ENCODE measurements at regions not wholly inside any gene's neighbourhood (a gene's known extent, or its start where the extent isn't known, plus 50 kb on each side); places are given as distances from the start of the nearest gene placed in this dataset.

- Histone ChIP-seq H3K36me3 (ENCODE audit: control insufficient read depth in 2 of 3, insufficient read depth in 3 of 3, low read length in 3 of 3) (no peaks in the 10 kb centered on the region), H3K9ac (ENCODE audit: low read length in 3 of 3) (no peak overlapping the region), H3K4me3 (ENCODE audit: low read length in 3 of 3) (no peak overlapping the region), H3K9me3 (ENCODE audit: control insufficient read depth in 2 of 3, insufficient read depth in 1 of 3, low read length in 3 of 3) (no peaks in the 10 kb centered on the region), H3K27me3 (ENCODE audit: control insufficient read depth, insufficient read depth, low read length) (no peaks in the 10 kb centered on the region), H3K27ac (ENCODE audit: low read depth in 2 of 2, low read length in 2 of 2) (no peak overlapping the region), H3K4me1 (ENCODE audit: control insufficient read depth in 2 of 3, insufficient read depth in 2 of 3, low read depth in 1 of 3, low read length in 3 of 3) (no peaks in the 10 kb centered on the region)
- intact Hi-C loops (cut with DNase I) = no loop called here
- FAIRE-seq (no peak), DNase-seq (no peak)
- no peak for TF ChIP-seq CTCF (IDR thresholded peaks at IDR 0.05; ENCODE audit: borderline replicate concordance, extremely low read depth, insufficient read depth)
These were observed 169.6 kb upstream of the GMDS start for GRCh38 chr6:2414885-2415547.

DNA sequence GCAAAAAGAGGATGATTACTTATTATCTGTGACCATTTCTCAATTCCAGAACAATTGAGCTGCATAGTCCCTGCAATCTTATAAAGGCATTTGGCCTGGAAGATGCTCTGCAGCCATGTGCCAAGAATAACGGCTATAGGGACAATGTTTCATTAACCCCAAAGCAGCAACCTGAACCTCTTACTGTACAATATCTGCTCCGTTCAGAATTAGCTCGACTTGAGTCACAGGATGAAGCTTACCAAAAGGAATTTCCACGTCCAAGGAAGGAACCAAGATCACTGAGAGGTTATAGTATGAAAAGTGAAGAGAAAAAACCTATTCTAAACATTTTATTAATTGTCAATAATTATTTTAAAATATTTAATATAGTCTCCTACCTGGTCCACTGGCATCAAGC lies 167.3 kb upstream of the GMDS start:
- Histone ChIP-seq H3K9me3 (ENCODE audit: control insufficient read depth in 2 of 3, insufficient read depth in 1 of 3, low read length in 3 of 3) (no peaks in the 10 kb centered on the region), H3K27me3 (ENCODE audit: control insufficient read depth, insufficient read depth, low read length) (no peaks in the 10 kb centered on the region), H3K27ac (ENCODE audit: low read depth in 2 of 2, low read length in 2 of 2) (no peak overlapping the region), H3K9ac (ENCODE audit: low read length in 3 of 3) (no peak overlapping the region), H3K36me3 (ENCODE audit: control insufficient read depth in 2 of 3, insufficient read depth in 3 of 3, low read length in 3 of 3) (no peaks in the 10 kb centered on the region), H3K4me1 (ENCODE audit: control insufficient read depth in 2 of 3, insufficient read depth in 2 of 3, low read depth in 1 of 3, low read length in 3 of 3) (no peaks in the 10 kb centered on the region), H3K4me3 (ENCODE audit: low read length in 3 of 3) (no peak overlapping the region)
- DNase-seq (no peak), FAIRE-seq (no peak)
- intact Hi-C loops (cut with DNase I) = no loop called here
- TF ChIP-seq CTCF (IDR thresholded peaks at IDR 0.05; ENCODE audit: borderline replicate concordance, extremely low read depth, insufficient read depth) = no peak

- Histone ChIP-seq H3K27ac (ENCODE audit: low read depth in 2 of 2, low read length in 2 of 2) (no peak overlapping the region), H3K9me3 (ENCODE audit: control insufficient read depth in 2 of 3, insufficient read depth in 1 of 3, low read length in 3 of 3) (no peaks in the 10 kb centered on the region), H3K4me3 (ENCODE audit: low read length in 3 of 3) (no peak overlapping the region), H3K36me3 (ENCODE audit: control insufficient read depth in 2 of 3, insufficient read depth in 3 of 3, low read length in 3 of 3) (no peaks in the 10 kb centered on the region), H3K4me1 (ENCODE audit: control insufficient read depth in 2 of 3, insufficient read depth in 2 of 3, low read depth in 1 of 3, low read length in 3 of 3) (no peaks in the 10 kb centered on the region), H3K9ac (ENCODE audit: low read length in 3 of 3) (no peak overlapping the region), H3K27me3 (ENCODE audit: control insufficient read depth, insufficient read depth, low read length) (no peaks in the 10 kb centered on the region)
- intact Hi-C loops (cut with DNase I) = no loop called here
- DNase-seq (no peak), FAIRE-seq (no peak)
- TF ChIP-seq CTCF (IDR thresholded peaks at IDR 0.05; ENCODE audit: borderline replicate concordance, extremely low read depth, insufficient read depth) = no peak
These were observed 165.4 kb upstream of the GMDS start for GRCh38 chr6:2410656-2411380.

All from kidney (tissue), 13 donors.